ENCODE measurements at regions not wholly inside any gene's neighbourhood (a gene's known extent, or its start where the extent isn't known, plus 50 kb on each side); places are given as distances from the start of the nearest gene placed in this dataset.
"Not testable (repeated sequence)": the region's sequence is repeated elsewhere in the genome, so short reads cannot be mapped to it uniquely, and the experiment has no call there.

- DNase-seq: no peak
These were observed 883.8 kb upstream of the IGFBP7 start for GRCh38 chr4:57993944-57994343.

GRCh38 chr4:57989430-57989829 lies 879.2 kb upstream of the IGFBP7 start:
- no peak for DNase-seq

GRCh38 chr4:57985161-57985560 lies 875.0 kb upstream of the IGFBP7 start:
- DNase-seq: no peak

- DNase-seq: no peak
These were observed 870.9 kb upstream of the IGFBP7 start for GRCh38 chr4:57981123-57981522.

- no peak for DNase-seq
These were observed 864.6 kb upstream of the IGFBP7 start for GRCh38 chr4:57974821-57975220.

- no peak for DNase-seq
These were observed 863.6 kb upstream of the IGFBP7 start for GRCh38 chr4:57973819-57974218.

- no peak for DNase-seq
These were observed 861.1 kb upstream of the IGFBP7 start for GRCh38 chr4:57971261-57971660.

GRCh38 chr4:57966987-57967760 lies 857.0 kb upstream of the IGFBP7 start:
- DNase-seq: no peak

- DNase-seq: not testable (repeated sequence)
These were observed 855.2 kb upstream of the IGFBP7 start for GRCh38 chr4:57965431-57965830.

GRCh38 chr4:57945298-57945697 lies 835.1 kb upstream of the IGFBP7 start:
- no peak for DNase-seq

- DNase-seq: no peak
These were observed 833.5 kb upstream of the IGFBP7 start for GRCh38 chr4:57943682-57944081.

GRCh38 chr4:57937326-57937725 lies 827.1 kb upstream of the IGFBP7 start:
- DNase-seq: not testable (repeated sequence)

GRCh38 chr4:57926311-57926710 lies 816.1 kb upstream of the IGFBP7 start:
- no peak for DNase-seq

GRCh38 chr4:57924951-57925350 lies 814.8 kb upstream of the IGFBP7 start:
- DNase-seq: no peak

- no peak for DNase-seq
These were observed 806.3 kb upstream of the IGFBP7 start for GRCh38 chr4:57916479-57916878.

- no peak for DNase-seq
These were observed 801.0 kb upstream of the IGFBP7 start for GRCh38 chr4:57911203-57911602.

- DNase-seq: no peak
These were observed 800.0 kb upstream of the IGFBP7 start for GRCh38 chr4:57910151-57910550.

- DNase-seq: no peak
These were observed 795.8 kb upstream of the IGFBP7 start for GRCh38 chr4:57905965-57906364.

- DNase-seq: no peak
These were observed 766.9 kb upstream of the IGFBP7 start for GRCh38 chr4:57877047-57877458.

- DNase-seq: no peak
These were observed 765.7 kb upstream of the IGFBP7 start for GRCh38 chr4:57875829-57876392.

- DNase-seq: no peak
These were observed 756.4 kb upstream of the IGFBP7 start for GRCh38 chr4:57866468-57867171.

- DNase-seq: no peak
These were observed 755.1 kb upstream of the IGFBP7 start for GRCh38 chr4:57865264-57865663.

- no peak for DNase-seq
These were observed 744.6 kb upstream of the IGFBP7 start for GRCh38 chr4:57854748-57855147.

- no peak for DNase-seq
These were observed 740.0 kb upstream of the IGFBP7 start for GRCh38 chr4:57850141-57850540.

All from bone marrow (tissue), 2 donors.